RWPE1 (cell line): ENCODE measurements at regions not wholly inside any gene's neighbourhood (a gene's known extent, or its start where the extent isn't known, plus 50 kb on each side); places are given as distances from the start of the nearest gene placed in this dataset.
A peak's percentile ranks its signal among the peaks of the same experiment; 100 is the strongest.
"Not testable (repeated sequence)": the region's sequence is repeated elsewhere in the genome, so short reads cannot be mapped to it uniquely, and the experiment has no call there.

ENCODE experiments used
- CTCF ChIA-PET: fragments of 350-600 bp; sonication (Branson Sonifier 250); formaldehyde crosslinking; extraction: SDS; loops from one replicate; lab custom pipeline; 2021; lab: Yijun Ruan, JAX
- POLR2A ChIA-PET: fragments of 400-600 bp; formaldehyde crosslinking; extraction: SDS; loops from one replicate; lab custom pipeline; 2020; ENCODE audit warnings: antibody characterized with exemption; ENCODE audit not compliant: low non-redundant PET; lab: Yijun Ruan, JAX
- DNase-seq: peaks from one replicate; pipeline ENCODE4 v3.0.0; 2012; ENCODE audit warnings: low spot score
- H3K27ac ChIP-seq: fragments of 450-650 bp; 2 replicates; pipeline ENCODE4 v1.5.1; 2017
- CTCF ChIP-seq: fragments of 450-650 bp; conservative IDR thresholded peaks from 2 replicates; pipeline ENCODE4 v1.5.1; 2017; ENCODE audit warnings: low read depth, mild to moderate bottlenecking

GRCh38 chr14:30410986-30411385 is 148.0 kb upstream of the G2E3 start:
- ChIA-PET CTCF (no interaction called here), POLR2A (no interaction called here)
- DNase-seq = no peak
- no peak overlapping the region for H3K27ac ChIP-seq
- TF ChIP-seq CTCF = no peak

- H3K27ac ChIP-seq, POLR2A ChIA-PET, DNase-seq: not testable (repeated sequence)
- CTCF ChIA-PET = interaction anchor here (0.6 kb wide), 1 partner anchor 146 kb away, joined by 4 read pairs; the partner anchor contains the start of gene G2E3
Measured at GRCh38 chr14:30413184-30413583, 145.8 kb upstream of the G2E3 start.

- no peak overlapping the region for H3K27ac ChIP-seq
- CTCF ChIA-PET = no interaction called here
- peak; percentile 12 for DNase-seq
- POLR2A ChIA-PET = no interaction called here
- TF ChIP-seq CTCF = no peak
Measured at GRCh38 chr14:30417121-30417520, 141.8 kb upstream of the G2E3 start.

GRCh38 chr14:30417999-30418398 is 141.0 kb upstream of the G2E3 start:
- POLR2A ChIA-PET = no interaction called here
- CTCF ChIA-PET = no interaction called here
- DNase-seq = no peak
- no peak overlapping the region for H3K27ac ChIP-seq
- TF ChIP-seq CTCF = no peak

DNA sequence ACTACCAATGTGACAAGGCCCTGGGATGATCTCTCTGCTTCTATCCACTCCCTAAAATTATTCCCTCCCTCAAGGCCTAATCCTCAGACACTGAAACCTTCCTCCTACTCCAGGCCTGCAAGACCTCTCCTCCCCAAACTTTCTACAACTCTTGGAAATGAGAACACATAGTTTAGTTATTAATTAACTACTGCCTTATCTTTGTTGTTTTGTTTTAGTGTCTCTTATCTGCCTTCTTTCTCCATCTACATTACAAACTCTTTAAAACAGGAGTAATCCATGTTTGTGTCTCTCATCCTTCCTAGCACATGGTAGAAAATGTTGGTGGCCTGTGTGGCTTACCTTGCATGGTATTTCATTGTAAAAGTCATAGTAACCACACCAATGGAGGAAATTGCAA is 139.9 kb upstream of the G2E3 start:
- CTCF ChIA-PET = no interaction called here
- no peak overlapping the region for H3K27ac ChIP-seq
- POLR2A ChIA-PET = no interaction called here
- no peak for TF ChIP-seq CTCF
- DNase-seq = no peak

DNA sequence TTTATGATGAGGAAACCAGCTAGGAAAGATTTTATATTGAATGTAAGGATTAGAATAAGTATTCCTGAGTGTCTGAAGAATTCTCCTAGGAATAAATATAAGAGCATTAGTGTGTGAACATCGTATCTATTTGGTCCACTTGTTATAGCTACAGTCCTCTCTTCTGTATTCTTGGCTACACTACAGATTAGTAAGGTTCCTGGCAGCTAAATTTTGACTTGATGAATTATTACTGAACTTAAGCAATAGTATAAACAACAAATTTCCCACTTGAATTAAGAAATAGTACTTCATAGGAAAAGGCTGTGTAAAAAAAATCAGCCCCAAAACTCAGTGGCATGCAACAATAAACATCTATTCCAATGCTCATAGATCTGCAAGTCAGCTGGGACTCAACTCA is 138.4 kb upstream of the G2E3 start:
- TF ChIP-seq CTCF = no peak
- ChIA-PET CTCF (interaction anchor here (0.7 kb wide), 2 partner anchors 40 to 62 kb away, joined by 3 to 5 read pairs; no protein-coding TSS in a partner anchor), POLR2A (no interaction called here)
- no peak for DNase-seq
- H3K27ac ChIP-seq = no peak overlapping the region

GRCh38 chr14:30426463-30426862 is 132.5 kb upstream of the G2E3 start:
- no peak for TF ChIP-seq CTCF
- CTCF ChIA-PET = no interaction called here
- no peak overlapping the region for H3K27ac ChIP-seq
- DNase-seq = no peak
- POLR2A ChIA-PET = no interaction called here
